Stomach (tissue), 4 donors: ENCODE measurements at regions not wholly inside any gene's neighbourhood (a gene's known extent, or its start where the extent isn't known, plus 50 kb on each side); places are given as distances from the start of the nearest gene placed in this dataset.

ENCODE experiments used
- EP300 ChIP-seq: sonication (generic); formaldehyde crosslinking; IDR thresholded peaks from one replicate; pipeline ENCODE4 v1.6.1; 2017; ENCODE audit warnings: antibody characterized with exemption
- POLR2A ChIP-seq, 4 donors: fragments of 450-650 bp; IDR thresholded peaks; one replicate each; pipeline ENCODE4 v1.6.1; 2016; ENCODE audit warnings: antibody characterized with exemption in 4 of 4, control low read depth in 2 of 4, mild to moderate bottlenecking in 1 of 4, moderate library complexity in 1 of 4
- POLR2AphosphoS5 ChIP-seq, 3 donors: sonication (generic); formaldehyde crosslinking; IDR thresholded peaks; one replicate each; pipeline ENCODE4 v1.6.1; 2016; ENCODE audit warnings: antibody characterized with exemption in 3 of 3
- TF ChIP-seq, protein P1 (sequence below), 7 experiments: fragments of 450-650 bp in 4 of 7; fragments of 200-600 bp in 3 of 7; sonication (generic) in 3 of 7; IDR thresholded peaks; one replicate each; pipeline ENCODE4 v1.5.1; 2016 to 2019; ENCODE audit warnings: antibody characterized with exemption in 7 of 7, control low read depth in 2 of 7, mild to moderate bottlenecking in 1 of 7

- no peak for TF ChIP-seq POLR2AphosphoS5 (IDR thresholded peaks at IDR 0.05)
- no peak for TF ChIP-seq POLR2A (IDR thresholded peaks at IDR 0.05)
- TF ChIP-seq, protein P1, sequence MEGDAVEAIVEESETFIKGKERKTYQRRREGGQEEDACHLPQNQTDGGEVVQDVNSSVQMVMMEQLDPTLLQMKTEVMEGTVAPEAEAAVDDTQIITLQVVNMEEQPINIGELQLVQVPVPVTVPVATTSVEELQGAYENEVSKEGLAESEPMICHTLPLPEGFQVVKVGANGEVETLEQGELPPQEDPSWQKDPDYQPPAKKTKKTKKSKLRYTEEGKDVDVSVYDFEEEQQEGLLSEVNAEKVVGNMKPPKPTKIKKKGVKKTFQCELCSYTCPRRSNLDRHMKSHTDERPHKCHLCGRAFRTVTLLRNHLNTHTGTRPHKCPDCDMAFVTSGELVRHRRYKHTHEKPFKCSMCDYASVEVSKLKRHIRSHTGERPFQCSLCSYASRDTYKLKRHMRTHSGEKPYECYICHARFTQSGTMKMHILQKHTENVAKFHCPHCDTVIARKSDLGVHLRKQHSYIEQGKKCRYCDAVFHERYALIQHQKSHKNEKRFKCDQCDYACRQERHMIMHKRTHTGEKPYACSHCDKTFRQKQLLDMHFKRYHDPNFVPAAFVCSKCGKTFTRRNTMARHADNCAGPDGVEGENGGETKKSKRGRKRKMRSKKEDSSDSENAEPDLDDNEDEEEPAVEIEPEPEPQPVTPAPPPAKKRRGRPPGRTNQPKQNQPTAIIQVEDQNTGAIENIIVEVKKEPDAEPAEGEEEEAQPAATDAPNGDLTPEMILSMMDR (IDR thresholded peaks at IDR 0.05): no peak
- no peak for TF ChIP-seq EP300
Measured at GRCh38 chr9:2377117-2377516, 244.5 kb upstream of the VLDLR start.
